GM12874 (cell line): ENCODE measurements at regions not wholly inside any gene's neighbourhood (a gene's known extent, or its start where the extent isn't known, plus 50 kb on each side); places are given as distances from the start of the nearest gene placed in this dataset.

Source experiments
- TF ChIP-seq, protein P1 (sequence below): IDR thresholded peaks from 2 replicates; pipeline ENCODE4 v1.5.1; 2011; ENCODE audit warnings: low read depth, mild to moderate bottlenecking, control low read depth, low read length, moderate library complexity; ENCODE audit not compliant: insufficient read depth

DNA sequence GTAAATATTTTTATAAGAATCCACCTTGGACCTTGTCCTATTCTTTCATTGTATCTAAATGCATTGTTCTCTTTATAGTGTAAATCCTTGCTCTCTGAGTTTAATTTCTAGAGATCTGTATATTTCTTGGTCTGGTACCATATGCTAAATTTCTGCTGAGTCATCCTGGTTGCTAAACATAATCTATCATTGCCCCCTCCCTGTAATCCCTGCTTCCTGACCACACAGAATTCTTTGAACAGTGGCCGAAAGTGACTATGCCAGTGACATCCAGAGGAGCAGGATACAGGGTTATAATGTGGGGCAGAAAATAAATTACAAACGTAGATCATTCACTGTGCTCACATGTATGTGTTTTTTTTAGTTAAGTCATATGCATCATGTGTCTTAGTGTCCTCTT lies 143.1 kb downstream of the DIPK2A start:
- TF ChIP-seq, protein P1, sequence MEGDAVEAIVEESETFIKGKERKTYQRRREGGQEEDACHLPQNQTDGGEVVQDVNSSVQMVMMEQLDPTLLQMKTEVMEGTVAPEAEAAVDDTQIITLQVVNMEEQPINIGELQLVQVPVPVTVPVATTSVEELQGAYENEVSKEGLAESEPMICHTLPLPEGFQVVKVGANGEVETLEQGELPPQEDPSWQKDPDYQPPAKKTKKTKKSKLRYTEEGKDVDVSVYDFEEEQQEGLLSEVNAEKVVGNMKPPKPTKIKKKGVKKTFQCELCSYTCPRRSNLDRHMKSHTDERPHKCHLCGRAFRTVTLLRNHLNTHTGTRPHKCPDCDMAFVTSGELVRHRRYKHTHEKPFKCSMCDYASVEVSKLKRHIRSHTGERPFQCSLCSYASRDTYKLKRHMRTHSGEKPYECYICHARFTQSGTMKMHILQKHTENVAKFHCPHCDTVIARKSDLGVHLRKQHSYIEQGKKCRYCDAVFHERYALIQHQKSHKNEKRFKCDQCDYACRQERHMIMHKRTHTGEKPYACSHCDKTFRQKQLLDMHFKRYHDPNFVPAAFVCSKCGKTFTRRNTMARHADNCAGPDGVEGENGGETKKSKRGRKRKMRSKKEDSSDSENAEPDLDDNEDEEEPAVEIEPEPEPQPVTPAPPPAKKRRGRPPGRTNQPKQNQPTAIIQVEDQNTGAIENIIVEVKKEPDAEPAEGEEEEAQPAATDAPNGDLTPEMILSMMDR = no peak

DNA sequence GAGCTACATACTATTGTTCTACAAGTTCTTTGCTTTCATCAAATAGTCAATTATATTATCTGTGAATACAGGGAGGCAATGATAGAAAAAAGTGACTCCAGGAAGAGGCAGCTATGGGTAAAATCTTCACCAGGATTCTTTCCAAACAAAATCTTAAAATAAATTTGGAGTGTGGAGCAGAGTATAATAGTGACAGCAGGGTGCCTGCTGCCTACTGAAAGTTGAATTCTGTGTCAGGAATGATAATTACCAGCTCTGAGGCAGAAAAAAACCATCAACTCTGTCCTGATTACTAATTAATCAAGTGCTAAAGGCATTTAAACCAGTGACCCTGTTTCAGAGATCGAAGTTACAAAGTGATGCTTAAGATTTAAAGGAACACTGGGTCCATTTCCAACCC lies 148.0 kb downstream of the DIPK2A start:
- TF ChIP-seq, protein P1 = no peak

DNA sequence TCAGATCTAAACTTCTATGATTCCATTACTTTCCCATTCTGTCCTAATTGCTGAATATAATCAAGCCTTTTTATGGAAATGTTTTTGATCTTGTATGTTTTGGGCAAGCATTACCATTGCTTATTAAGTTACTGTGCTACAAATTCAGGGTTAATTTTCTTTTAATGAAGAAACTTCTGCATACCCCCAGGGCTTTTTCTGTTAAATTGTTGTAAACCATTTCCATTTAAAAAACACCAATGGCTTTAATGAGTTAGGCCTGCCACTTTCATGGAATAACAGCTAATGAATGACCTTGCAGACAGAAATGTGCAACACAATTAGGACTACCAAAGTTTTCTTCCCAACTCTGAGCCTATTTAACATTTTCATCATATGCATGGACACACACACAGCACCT lies 150.0 kb downstream of the DIPK2A start:
- TF ChIP-seq, protein P1 = no peak

DNA sequence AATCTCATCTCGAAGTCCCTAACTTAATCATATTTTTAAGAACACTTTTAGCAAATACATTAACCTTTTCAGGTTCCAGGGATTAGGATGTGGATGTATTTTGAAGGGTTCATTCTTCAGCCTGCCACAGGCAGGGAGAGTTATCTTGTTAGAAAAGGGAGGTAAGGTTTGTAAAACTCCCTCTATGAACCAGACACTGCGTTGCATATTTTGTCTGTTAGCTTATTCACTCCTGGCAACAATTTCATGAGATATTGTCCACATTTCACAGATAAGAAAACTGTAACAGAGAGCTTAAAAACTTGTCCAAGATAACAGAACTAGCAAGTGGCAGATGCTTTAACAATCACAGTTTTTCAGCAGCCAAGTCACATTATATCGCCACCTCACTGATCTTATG lies 155.4 kb downstream of the DIPK2A start:
- TF ChIP-seq, protein P1 = no peak

DNA sequence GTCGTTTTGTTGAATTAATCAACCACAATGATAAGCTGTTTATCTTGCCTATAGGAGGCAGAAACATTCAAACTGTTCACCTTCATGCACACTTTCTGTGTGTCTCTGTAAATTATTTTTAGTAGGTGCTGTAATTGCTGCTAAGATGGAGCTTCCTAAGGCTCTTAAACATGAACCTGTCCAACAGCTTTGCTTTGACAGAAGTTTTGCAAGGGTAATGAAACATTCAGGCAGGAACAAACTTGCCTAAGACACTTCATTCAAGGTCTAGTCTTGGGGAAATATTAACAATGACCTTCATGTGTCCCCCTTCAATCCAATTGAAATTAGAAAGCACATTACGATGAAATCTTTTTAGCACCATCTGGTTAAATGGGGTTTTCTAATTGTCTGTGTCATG lies 156.1 kb downstream of the DIPK2A start:
- TF ChIP-seq, protein P1 = no peak

DNA sequence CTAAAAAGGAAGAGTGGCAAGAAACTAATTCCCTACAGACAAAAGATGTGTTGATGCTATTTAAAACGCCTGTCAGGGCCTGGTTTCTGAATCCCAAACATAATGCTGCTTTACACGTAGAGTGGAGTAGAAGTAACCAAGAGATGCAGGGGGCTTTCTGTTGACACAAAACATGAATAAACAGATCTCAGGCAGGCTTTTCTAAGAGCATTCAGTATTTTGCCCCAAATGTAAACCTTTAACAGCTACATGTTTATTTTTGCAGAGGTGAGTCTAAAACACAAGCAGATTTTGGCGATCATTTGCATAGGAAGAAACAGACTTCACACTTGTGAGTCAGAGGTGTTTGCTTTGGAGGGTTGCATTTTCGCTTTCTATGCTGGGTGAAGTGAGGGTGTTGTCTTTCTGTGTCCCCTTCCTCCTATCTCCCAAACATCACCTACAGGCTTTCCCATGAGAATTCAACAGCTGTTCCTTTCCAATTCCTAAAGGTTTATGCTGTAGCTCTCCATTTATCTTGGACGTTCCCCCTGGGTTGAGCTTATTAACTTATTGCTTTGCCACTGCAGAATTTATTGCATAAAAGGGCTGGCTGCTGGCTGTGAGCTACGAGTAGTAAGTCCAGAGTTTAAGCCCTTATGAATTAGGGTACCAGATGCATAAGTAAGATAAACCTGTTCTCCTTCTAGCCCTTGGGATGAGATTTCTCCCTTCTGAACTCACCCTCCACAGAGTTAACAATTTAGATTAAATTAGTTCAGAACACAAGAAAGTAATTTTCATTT lies 156.7 kb downstream of the DIPK2A start:
- TF ChIP-seq, protein P1 = no peak

DNA sequence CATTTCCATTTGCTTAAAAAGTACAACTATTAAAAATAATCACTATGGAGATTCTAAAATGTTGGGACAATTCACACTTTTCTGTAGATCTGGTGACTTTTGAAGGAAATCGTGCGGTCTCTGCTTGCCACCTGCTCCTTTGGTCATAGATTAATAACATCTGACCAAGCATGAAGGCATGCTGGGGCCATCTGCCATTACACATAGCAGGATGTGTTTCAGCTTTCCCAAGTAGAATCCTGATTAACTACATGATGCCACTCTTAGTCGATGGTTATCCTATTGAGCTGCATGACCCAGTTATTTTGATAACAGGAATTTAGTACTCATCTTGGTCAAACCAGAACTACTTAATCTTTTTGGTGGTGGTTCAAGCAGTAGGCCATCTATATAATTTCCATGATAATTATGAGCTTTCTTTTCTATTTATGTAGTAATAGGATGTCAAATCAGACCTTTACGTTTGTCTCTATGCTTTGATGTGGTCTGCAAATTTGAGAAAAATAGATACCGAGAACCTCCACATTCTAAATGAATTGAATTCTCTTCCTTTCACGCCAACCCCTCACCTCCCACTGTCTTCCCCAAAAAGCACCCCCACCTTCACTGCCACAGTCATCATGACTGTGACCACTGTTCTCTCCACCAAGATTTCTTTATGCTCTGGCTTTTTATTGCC lies 158.1 kb downstream of the DIPK2A start:
- TF ChIP-seq, protein P1 = no peak
